ENCODE measurements at regions not wholly inside any gene's neighbourhood (a gene's known extent, or its start where the extent isn't known, plus 50 kb on each side); places are given as distances from the start of the nearest gene placed in this dataset.

DNA sequence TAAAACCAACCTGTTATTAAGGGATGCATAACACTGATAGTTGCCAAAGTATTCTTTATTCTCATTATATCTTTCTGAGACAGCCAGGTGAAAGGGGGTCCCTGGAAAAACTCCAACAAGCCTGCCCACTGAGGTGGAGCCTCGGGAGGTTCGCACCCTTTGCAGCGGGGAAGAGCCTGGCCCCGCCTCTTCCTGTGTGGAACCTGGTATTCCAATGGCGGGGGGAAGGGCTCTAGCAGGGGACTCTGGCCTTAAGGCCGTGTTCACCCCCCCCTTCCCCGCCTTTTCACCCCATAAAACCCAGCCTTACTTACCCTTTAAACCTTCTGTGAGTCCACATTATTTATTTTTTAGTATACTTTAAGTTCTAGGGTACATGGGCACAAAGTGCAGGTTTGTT is 62.4 kb upstream of the PDK4 start:
- Histone ChIP-seq H3K27ac (ENCODE audit: low read length) (no peak overlapping the region), H4K20me1 (ENCODE audit: insufficient read depth, low read length) (no peaks in the 10 kb centered on the region), H3K79me2 (ENCODE audit: low read length) (no peaks in the 10 kb centered on the region), H3K36me3 (replicated peaks; ENCODE audit: low read depth, low read length) (no peaks in the 10 kb centered on the region), H3K4me1 (ENCODE audit: low read length) (no peaks in the 10 kb centered on the region), H2AFZ (ENCODE audit: low read depth, low read length) (no peak overlapping the region), H3K9me3 (ENCODE audit: insufficient read depth, low read length) (no peaks in the 10 kb centered on the region), H3K4me2 (ENCODE audit: low read length) (no peak overlapping the region), H3K27me3 (ENCODE audit: low read depth, low read length) (no peaks in the 10 kb centered on the region), H3K4me3 (ENCODE audit: low read length) (no peak overlapping the region), H3K9ac (ENCODE audit: low read length) (no peak overlapping the region)
- TF ChIP-seq, protein P1, sequence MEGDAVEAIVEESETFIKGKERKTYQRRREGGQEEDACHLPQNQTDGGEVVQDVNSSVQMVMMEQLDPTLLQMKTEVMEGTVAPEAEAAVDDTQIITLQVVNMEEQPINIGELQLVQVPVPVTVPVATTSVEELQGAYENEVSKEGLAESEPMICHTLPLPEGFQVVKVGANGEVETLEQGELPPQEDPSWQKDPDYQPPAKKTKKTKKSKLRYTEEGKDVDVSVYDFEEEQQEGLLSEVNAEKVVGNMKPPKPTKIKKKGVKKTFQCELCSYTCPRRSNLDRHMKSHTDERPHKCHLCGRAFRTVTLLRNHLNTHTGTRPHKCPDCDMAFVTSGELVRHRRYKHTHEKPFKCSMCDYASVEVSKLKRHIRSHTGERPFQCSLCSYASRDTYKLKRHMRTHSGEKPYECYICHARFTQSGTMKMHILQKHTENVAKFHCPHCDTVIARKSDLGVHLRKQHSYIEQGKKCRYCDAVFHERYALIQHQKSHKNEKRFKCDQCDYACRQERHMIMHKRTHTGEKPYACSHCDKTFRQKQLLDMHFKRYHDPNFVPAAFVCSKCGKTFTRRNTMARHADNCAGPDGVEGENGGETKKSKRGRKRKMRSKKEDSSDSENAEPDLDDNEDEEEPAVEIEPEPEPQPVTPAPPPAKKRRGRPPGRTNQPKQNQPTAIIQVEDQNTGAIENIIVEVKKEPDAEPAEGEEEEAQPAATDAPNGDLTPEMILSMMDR (IDR thresholded peaks at IDR 0.05; ENCODE audit: low read depth, low read length) = no peak
- TF ChIP-seq EZH2phosphoT487 (IDR thresholded peaks at IDR 0.05; ENCODE audit: low read depth) = no peak

DNA sequence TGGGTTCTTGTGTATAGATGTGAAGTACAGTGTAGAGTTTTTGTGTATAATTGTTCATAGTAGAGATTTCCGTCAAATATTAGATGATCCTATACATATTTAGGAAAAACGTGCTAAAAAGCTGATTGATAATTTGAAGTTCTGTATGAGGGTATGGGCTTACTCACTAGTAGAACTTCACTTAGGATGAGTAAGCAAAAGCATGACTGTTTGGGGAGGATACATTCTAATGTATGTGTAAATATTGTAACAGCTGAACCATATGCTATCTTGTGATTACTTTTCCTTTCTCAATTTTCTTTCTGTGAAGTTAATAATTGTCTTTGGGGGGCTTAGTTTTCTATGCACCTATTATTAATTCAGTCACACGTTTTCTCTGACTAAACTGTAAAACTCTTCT is 53.2 kb upstream of the PDK4 start:
- no peaks in the 10 kb centered on the region for H3K9me3 ChIP-seq (ENCODE audit: insufficient read depth, low read length)
- H3K36me3 ChIP-seq (replicated peaks; ENCODE audit: low read depth, low read length) = no peaks in the 10 kb centered on the region
- no peaks in the 10 kb centered on the region for H3K79me2 ChIP-seq (ENCODE audit: low read length)
- no peak overlapping the region for H3K4me2 ChIP-seq (ENCODE audit: low read length)
- no peaks in the 10 kb centered on the region for H3K4me1 ChIP-seq (ENCODE audit: low read length)
- H3K9ac ChIP-seq (ENCODE audit: low read length) = no peak overlapping the region
- H3K4me3 ChIP-seq (ENCODE audit: low read length) = no peak overlapping the region
- TF ChIP-seq EZH2phosphoT487 (IDR thresholded peaks at IDR 0.05; ENCODE audit: low read depth) = no peak
- TF ChIP-seq, protein P1 (IDR thresholded peaks at IDR 0.05; ENCODE audit: low read depth, low read length) = no peak
- H3K27me3 ChIP-seq (ENCODE audit: low read depth, low read length) = no peaks in the 10 kb centered on the region
- no peaks in the 10 kb centered on the region for H4K20me1 ChIP-seq (ENCODE audit: insufficient read depth, low read length)
- H3K27ac ChIP-seq (ENCODE audit: low read length) = no peak overlapping the region
- no peak overlapping the region for H2AFZ ChIP-seq (ENCODE audit: low read depth, low read length)

DNA sequence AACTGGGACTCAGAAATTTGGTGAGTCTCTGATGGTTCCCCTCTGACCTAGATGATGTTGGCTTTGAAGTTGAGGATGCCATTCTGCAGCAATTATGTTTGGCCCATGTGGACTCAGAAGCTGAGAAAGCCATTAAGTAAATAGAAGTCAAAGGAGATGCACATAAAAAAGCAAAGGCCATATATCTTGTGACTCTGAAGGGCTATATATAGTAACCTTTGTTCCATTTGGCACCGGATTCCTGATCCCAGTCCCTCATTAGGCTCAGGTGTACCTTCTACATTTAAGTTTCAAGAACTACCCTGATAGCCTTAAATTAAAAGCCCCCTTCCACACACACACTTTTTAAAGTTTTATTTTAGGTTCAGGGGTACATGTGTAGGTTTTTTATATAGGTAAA is 50.0 kb upstream of the PDK4 start:
- Histone ChIP-seq H3K9ac (ENCODE audit: low read length) (no peak overlapping the region), H3K27me3 (ENCODE audit: low read depth, low read length) (peaks cover 6% of the 10 kb centered on the region; the same call in 1 of the 2 replicates), H4K20me1 (ENCODE audit: insufficient read depth, low read length) (no peaks in the 10 kb centered on the region)

More for the DNA sequence above, 50.0 kb upstream of the PDK4 start:
- no peaks in the 10 kb centered on the region for H3K9me3 ChIP-seq (ENCODE audit: insufficient read depth, low read length)
- no peaks in the 10 kb centered on the region for H3K4me1 ChIP-seq (ENCODE audit: low read length)
- no peak overlapping the region for H3K4me3 ChIP-seq (ENCODE audit: low read length)
- no peak overlapping the region for H3K4me2 ChIP-seq (ENCODE audit: low read length)
- no peaks in the 10 kb centered on the region for H3K79me2 ChIP-seq (ENCODE audit: low read length)
- no peak overlapping the region for H3K27ac ChIP-seq (ENCODE audit: low read length)
- H2AFZ ChIP-seq (ENCODE audit: low read depth, low read length) = no peak overlapping the region
- H3K36me3 ChIP-seq (replicated peaks; ENCODE audit: low read depth, low read length) = no peaks in the 10 kb centered on the region
- TF ChIP-seq EZH2phosphoT487 (IDR thresholded peaks at IDR 0.05; ENCODE audit: low read depth) = no peak
- TF ChIP-seq, protein P1 (IDR thresholded peaks at IDR 0.05; ENCODE audit: low read depth, low read length) = no peak
